GM21423 (cell line): ENCODE measurements at regions not wholly inside any gene's neighbourhood (a gene's known extent, or its start where the extent isn't known, plus 50 kb on each side); places are given as distances from the start of the nearest gene placed in this dataset.
"Not testable (repeated sequence)": the region's sequence is repeated elsewhere in the genome, so short reads cannot be mapped to it uniquely, and the experiment has no call there.

Experiments
- ATAC-seq: cut with Tn5 transposase; IDR thresholded peaks from one replicate; pipeline ENCODE4 v1.9.1; 2021; ENCODE audit warnings: mild to moderate bottlenecking, moderate library complexity; ENCODE audit not compliant: unreplicated experiment

DNA sequence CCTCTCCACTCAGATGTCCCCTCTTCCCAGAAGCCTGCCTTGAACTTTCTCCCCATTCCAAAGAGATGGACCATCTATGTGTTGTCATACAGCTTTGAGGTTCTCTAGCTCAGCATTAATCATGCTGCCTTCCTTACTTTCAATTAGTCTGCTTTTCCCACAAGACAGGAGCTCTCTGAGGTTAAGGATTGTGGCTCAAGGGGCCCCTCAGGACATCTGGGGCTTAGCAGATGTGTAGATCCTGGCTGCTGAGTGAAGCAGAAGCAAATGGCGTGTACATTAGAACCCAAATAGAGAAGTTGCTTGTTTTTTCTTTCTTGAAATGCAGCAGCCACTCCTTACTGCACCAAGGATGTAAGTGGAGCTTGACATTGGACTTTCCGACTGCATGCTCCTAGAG, 330.5 kb upstream of the TNRC6C start:
- no peak for ATAC-seq

DNA sequence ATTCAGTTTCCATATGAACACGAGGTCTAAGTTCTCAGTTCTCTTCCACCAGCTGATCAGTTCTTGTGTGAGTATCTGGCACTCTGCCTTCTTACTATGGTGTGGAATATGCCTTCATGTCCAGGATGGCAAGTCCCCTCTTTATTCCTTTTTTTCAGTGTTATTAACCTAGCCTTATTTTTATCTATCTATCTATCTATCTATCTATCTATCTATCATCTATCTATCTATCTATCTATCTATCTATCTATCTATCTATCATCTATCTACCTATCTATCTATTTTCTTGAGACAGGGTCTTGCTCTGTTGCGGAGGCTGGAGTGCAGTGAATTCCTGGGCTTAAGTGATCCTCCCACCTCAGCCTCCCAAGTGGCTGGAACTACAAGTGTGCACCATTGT, 329.2 kb upstream of the TNRC6C start:
- ATAC-seq, result not testable (repeated sequence)

DNA sequence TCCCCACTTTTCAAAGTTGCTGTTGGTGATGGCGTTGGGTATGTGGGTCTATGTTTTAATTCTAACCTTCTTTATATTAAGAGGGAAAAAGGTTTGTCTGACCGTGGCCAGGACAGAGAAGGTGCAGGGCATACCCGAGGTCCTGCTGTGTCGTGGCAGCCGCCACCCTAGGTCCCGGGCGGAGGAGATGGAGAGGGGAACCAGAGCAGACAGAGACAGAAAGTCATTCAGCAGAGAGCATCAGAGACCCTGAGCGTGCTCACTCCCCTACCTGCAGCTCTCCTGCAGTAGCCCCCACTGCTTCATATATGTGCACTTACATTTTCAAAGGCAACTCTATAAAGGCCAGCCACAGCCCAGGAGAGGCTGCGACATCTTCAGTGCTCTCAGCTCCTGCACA, 327.2 kb upstream of the TNRC6C start:
- no peak for ATAC-seq

DNA sequence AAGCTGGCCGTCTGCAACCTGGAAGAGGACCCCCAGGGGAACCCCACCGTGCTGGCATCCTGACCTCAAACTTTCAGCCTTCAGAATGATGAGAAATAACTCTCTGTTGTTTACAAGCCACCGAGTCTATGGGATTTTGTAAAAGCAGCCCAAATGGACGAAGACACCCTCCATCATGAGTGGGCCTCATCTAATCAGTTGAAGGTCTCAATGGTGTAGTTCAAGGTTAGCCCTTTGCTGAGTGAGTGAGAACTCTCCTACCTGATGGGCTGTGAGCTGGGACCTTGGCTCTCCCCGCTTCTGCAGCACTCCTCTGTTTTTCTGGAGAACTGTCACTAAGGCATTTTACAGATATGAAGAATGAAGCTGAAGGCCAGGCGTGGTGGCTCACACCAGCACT, 325.9 kb upstream of the TNRC6C start:
- ATAC-seq, result no peak

DNA sequence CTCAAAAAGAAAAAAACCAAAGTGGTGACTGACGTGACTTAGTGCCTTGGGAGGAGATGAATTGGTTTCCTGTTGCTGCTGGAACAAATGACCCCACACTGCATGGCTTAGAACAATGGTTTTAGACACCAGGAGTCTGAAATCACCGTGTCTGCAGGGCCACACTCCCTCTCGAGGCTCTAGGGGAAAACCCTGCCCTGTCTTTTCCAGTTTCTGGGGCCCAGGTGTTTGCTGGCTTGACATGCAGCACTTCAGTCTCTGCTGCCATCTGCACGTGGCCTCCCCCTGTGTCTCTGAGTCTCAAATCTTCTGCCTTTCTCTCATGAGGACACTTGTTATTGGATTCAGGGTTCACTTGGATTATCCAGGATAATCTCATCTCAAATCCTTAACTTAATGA, 323.8 kb upstream of the TNRC6C start:
- no peak for ATAC-seq

DNA sequence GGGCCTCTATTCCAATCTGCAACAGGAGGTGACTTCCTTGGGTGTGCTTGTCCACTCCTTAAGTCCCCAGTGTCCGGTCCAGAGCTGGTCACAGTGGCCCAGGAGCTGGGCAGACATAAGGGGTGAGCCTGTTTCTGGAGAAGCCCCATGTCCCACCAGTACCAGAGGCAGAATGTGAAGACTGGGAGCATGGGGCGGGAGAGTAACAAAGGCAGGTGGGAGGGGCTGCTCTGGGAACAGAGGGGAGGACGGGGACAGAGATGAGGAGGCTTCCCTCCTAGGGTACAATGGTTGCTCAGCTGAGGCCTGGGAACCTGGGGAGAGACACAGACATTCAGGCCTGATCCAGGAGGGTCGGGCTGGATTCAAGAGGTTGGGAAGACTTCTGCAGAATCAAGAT, 323.3 kb upstream of the TNRC6C start:
- no peak for ATAC-seq

DNA sequence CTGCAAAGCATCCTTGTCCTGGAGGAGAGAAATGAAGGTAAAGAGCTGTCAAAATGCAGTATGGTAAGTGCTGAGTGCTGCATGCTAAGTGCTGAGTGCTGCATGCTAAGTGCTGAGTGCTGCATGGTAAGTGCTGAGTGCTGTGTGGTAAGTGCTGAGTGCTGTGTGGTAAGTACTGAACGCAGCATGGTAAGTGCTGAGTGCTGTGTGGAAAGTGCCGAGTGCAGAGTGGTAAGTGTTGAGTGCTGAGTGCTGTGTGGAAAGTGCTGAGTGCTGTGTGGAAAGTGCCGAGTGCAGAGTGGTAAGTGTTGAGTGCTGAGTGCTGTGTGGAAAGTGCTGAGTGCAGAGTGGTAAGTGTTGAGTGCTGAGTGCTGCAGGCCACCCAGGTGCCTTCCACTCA, 322.7 kb upstream of the TNRC6C start:
- ATAC-seq, result not testable (repeated sequence)

DNA sequence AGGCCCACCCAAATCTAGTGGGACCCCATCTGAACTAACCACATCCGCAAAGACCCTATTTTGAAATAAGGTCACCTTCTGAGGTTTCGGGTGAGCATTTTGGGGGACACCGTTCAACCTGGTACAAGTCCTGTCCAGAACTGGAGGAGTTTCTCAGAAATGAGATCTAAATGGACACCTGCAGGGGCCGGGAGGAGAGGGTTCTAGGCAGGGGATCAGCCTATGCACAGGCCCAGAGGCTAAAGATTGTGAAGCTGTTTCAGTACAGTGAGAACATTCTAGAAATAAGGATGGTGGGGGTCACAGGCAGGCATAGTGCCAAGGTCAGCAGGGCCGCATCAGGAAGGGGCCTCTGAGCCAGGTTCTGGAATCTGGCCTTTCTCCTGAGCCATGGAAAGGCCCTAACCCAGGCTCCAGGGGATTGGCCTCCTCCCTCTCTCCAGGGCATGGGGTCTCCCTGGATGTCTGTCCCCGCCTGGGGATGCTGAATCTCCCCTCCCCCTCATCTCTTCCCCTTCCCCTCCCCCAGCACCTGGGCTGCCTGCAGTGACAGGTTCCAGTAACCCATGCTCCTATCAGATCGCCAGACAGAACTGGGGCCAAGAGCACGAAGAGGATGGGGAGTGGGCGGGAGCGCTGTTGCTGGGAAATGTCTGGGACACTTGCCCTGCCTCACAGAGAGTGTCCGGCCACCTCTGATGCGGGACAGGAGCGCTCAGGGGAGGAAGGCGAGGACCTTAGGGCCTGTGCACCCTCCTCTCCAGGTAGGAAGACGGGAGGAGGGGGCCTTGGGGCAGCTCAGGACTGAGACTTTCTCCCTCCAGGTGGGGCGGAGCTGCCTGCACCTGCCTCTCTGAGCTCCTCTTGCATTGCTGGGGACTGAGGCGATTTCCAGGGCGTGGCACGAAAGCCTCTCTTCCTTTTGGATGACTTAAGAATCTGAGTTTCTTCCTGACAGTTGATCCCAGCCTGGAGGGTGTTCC, 321.4 kb upstream of the TNRC6C start:
- no peak for ATAC-seq

DNA sequence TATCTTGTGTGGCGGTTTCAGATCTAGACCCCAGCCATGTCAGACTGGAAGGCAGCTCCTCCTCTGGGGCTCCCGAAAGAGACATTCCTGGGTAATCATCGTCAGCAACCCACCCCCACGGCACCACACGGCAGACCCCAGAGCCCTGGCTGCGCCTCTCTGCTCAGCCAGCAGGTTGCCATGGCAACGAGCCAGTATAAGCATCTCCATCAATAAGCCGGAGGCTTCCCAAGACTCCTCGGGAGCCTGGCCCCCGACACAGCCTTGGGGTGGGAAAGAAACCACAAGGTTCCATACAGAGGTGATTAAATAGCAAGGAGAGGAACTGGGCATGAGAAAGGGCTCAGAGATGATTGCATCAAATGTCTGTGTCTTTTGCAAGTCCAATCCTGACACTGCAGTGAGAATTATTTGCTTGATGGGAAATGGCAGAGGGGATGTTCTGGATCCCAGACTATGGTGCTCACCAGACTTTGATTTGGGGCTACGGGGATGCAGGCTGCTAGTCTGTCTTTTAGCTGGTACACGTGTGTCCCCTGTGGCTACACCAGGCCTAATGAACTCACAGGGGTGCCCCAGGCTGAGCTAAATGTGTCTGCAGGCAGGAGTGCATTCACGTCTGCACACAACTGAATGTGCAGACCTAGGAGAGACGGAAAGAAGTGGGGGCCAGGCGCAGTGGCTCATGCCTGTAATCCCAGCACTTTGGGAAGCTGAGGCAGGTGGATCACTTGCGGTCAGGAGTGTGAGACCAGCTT, 320.5 kb upstream of the TNRC6C start:
- no peak for ATAC-seq

DNA sequence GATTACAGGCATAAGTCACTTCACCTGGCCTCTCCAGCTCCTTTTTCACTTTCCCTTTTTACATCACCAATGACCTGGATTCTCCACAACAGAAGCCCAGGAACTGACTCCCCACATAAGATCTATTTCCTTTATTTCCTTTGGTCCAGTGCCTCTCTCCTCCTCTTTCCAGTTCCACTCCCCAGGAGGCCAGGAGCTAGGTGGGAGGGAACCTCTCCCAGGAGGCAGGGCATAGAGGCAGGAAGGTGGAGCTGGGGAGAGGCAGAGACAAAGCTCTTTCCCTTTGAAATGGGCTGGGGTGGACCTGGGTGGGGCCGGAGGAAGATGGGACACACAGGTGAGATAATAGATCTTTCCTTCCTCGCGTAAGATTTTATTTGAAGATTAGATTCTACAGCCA, 318.3 kb upstream of the TNRC6C start:
- ATAC-seq, result no peak

DNA sequence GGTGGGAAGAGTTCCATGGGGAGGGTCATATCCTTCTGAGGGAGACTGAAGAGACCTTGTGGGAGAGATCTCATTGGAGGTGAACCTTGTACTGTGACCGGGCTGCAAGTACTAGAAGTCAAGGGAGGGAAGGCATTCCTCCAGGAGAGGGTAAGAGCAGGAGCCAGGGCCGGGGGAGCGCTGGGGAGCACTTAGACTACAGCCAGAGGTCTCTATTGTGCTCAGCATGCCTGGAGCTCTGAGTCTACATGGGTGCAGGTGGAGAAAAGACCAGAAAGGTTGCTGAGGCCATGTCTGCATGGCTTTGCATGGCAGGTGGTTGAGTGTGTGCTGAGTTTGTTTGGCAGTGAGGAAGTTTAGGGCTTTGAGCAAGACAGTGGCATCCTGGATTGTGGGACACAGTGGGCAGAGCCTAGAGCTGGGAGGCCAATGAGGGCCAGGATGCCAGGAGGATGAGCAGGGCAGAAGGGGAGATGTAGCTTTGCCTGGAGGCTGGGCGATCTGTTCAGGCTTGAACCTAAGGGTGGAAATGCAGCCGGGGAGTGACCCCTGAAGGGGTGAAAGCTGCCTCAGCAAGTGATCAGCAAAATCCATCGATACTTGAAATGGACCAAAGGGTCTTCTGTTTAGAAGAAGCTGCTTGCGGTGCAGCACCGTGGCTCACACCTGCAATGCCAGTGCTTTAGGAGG, 317.4 kb upstream of the TNRC6C start:
- ATAC-seq, result no peak

DNA sequence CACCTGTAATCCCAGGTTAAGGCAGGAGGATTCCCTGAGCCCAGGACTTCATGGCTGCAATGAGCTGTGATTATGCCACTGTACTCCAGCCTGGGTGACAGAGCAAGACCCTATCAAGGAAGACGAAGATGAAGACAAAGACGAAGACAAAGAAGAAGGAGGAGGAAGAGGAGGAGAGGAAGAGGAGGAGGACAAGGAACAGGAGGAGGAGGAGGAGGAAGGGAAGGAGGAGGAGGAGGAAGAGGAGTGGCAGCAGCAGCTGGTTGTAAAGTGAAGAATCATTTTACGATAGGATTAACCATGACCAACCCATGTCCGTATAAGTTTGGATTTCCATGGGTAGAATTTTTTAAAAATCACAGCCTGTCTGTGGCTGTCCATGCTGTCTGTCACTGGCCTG, 316.8 kb upstream of the TNRC6C start:
- no peak for ATAC-seq

DNA sequence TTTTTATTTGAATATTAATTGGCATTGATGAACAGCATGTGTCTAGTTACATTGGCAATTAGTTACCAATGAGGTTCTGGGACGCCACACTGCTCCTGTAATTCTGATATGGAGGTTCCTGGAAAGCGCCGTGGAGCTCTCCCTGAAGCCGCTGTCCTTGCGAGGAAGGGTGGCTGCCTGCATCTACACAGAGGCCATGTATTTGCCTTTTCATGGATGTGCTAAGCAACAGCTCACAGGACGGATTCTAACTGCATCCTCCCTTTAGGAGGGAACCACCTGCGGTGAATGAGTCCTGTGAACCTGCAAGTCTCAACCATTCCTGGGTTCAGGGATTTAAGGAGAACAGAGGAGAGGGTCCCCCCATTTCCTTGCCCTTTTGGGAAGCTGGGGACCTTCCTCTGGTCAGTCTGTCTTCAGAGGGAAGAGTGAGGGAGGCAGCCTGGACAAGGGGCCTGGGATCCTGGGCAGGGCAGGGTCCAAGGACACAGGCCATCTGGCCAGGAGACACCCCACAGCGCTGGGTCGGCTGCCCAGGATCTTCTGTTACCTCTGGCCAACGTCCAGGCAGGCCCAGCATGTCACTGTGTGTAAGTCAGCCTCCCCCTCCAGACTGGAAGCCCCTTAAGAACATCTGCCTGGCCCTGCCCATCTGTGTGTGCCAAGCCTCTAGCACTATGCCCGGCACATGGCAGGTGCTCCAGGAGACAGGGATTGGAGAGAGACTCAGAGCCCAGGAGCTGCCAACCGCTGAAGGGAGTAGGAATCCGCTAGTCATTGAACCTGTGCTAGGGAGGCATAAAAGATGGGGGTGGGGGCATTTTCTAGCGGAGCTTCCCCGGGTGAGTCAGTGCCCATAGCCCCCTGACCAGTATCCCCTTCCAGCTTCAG, 314.1 kb upstream of the TNRC6C start:
- no peak for ATAC-seq

DNA sequence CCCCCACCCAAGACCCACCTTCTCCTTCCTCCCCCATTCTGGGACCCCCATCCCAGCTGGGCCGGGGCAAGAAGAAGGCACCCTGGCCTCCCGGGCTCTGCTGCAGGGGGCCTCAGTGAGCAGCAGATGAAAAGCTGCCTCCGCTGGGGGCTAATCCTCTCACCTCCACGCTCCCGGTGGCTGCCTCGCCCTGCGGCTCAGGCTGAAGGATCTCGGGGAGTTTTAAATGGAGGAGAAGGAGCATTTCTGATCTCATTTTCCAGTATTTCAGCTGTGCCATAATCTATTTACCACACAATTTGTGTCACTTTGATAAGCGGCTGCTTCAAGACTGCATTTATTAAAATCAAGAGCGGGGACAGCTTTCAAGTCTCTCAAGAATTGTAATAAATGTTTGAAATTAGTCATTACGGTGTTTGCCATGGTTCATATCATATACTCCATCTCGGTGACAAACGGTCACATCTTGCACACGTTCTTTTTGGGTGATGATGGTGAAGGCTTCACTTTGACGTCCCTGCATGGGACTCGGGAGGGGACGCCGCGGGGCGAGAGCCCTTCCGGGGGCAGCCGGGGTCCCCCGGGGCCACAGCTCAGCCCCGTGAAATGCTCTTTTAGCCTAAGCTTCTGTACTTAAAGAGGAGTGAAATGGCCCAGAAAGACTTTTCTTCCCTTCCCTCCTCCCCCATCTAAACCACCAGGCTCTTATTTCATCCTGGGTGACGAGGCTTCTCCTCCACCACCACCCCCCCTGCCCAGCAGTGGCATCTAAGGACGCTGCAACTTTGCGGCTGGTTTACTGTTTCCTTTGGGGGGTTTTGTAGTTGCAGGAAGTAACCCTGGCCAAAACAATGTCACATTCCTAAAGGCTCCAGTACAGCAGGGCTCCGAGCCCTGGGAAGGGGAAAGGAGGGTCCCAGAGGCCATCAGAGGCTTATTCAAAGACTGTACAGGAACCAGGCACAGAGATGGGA, 313.1 kb upstream of the TNRC6C start:
- ATAC-seq, result no peak

DNA sequence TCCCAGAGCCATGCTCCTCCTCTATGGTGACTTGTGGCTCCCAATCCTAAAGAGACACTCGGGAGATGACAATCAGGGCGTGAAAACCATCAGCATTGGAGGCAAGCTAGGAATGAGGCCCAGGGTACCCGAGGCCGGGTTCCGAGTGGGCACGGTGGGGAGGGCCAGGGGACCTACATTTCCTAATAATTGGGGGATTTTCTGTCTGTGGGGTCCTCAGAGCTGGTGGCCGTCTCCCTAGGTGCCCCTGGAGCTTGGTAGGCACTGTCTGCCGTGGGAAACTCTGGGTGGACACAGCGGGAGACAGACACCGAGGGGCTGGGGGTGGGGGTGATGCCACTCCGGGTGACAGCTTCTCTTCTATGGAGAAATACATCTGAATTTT, 312.5 kb upstream of the TNRC6C start:
- ATAC-seq, result no peak

DNA sequence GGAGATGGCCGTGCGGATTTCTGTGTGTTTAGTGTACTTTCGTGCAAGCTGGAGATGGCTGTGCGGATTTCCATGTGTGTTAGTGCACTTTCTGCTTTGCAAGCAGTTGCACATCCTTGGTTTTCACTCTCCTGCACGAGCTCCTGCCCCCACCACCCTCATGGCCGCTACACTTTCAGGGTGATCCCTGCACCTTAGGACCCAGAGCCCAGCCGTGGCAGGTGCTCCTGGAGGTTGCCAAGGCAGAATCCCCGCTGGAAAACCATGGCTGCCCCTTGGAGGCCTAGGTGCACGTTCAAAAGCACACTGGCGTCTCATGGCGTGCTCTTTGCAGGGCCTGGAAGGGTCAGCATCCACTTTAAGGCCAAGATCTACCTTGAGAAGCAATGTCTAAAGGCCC, 311.0 kb upstream of the TNRC6C start:
- no peak for ATAC-seq

DNA sequence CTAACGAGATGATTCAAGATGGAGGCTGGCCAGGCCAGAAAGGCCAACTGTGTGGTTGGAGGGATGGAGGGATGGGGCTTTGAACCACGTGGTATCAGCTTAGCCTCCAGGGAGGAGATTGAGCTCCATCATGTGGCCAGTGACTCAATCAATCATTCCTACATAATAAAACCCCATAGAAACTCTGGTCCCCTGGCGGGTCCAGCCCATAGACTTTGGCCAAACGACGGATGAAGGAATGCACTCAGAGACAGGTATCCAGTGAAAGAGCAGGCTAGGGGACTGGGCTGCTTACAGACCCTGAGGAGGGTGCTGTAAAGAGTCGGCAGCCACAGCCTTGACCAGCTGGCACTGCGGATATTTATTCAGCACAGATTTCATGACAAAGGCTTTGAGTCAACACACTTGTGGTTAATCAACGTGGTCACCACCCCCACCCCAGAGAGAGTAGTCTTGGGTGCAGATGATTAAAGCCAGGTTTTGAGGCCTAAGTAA, 308.7 kb upstream of the TNRC6C start:
- ATAC-seq, result no peak

DNA sequence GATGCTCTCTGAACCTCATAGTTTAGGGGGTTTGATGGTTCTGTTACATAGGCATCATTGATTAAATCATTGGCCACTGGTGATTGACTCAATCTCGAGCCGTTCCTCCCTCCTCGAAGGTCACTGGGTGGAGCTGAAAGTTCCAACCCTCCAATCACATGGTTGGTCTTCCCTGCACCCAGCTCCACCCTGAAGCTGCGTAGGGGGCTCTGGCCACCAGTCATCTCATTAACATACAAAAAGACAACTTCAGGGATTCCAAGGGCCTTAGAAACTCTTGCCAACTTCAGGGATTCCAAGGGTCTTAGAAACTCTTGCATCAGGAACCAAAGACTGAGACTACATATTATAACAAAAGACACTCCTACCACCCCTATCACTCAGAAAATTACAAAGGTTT, 306.5 kb upstream of the TNRC6C start:
- no peak for ATAC-seq

DNA sequence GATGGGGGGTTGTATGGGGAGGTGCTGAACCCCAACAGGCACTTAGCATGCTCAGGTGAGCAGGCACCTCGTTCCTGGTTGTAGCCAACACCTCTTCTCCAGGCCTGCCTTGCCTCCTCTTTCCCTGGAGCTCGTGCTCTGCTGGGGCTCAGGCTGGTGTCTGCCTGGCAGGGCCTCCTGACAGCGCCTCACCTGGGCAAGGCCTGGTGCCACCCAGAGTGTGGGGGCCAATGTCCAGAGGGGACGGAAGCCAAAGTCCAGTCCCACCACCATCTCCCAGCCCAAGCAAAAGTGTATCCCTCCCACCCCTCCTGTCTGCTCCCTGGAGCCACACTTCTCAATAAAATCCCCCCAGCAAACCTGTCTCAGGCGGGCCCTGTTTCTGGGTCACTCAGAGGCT, 304.2 kb upstream of the TNRC6C start:
- no peak for ATAC-seq
